Glutamatergic neuron (in vitro differentiated cells): ENCODE measurements at regions not wholly inside any gene's neighbourhood (a gene's known extent, or its start where the extent isn't known, plus 50 kb on each side); places are given as distances from the start of the nearest gene placed in this dataset.

Experiments
- DNase-seq: peaks from one replicate; pipeline ENCODE4 v3.0.0; 2022
- H3K27ac Mint-ChIP-seq: one replicate; pipeline ENCODE4 v1.8.0; 2020; ENCODE audit warnings: mild to moderate bottlenecking, mixed read lengths, inconsistent platforms; ENCODE audit not compliant: unreplicated experiment
- H3K27me3 Mint-ChIP-seq: one replicate; pipeline ENCODE4 v1.8.0; 2020; ENCODE audit warnings: mild to moderate bottlenecking, moderate library complexity, mixed read lengths, inconsistent platforms; ENCODE audit not compliant: unreplicated experiment
- H3K36me3 Mint-ChIP-seq: one replicate; pipeline ENCODE4 v1.8.0; 2020; ENCODE audit warnings: mild to moderate bottlenecking, mixed read lengths, inconsistent platforms; ENCODE audit not compliant: unreplicated experiment
- H3K4me1 Mint-ChIP-seq: one replicate; pipeline ENCODE4 v1.8.0; 2020; ENCODE audit warnings: mild to moderate bottlenecking, low read depth, mixed read lengths, inconsistent platforms; ENCODE audit not compliant: unreplicated experiment
- H3K4me3 Mint-ChIP-seq: one replicate; pipeline ENCODE4 v1.8.0; 2020; ENCODE audit warnings: mild to moderate bottlenecking, mixed read lengths, inconsistent platforms; ENCODE audit not compliant: unreplicated experiment
- H3K9me3 Mint-ChIP-seq: one replicate; pipeline ENCODE4 v1.8.0; 2020; ENCODE audit warnings: mild to moderate bottlenecking, moderate library complexity, mixed read lengths, inconsistent platforms; ENCODE audit not compliant: unreplicated experiment
- TF ChIP-seq, protein P1 (sequence below): fragments of 200-600 bp; sonication (generic); IDR thresholded peaks from one replicate; pipeline ENCODE4 v1.5.0; 2021; ENCODE audit not compliant: partially characterized antibody, unreplicated experiment

DNA sequence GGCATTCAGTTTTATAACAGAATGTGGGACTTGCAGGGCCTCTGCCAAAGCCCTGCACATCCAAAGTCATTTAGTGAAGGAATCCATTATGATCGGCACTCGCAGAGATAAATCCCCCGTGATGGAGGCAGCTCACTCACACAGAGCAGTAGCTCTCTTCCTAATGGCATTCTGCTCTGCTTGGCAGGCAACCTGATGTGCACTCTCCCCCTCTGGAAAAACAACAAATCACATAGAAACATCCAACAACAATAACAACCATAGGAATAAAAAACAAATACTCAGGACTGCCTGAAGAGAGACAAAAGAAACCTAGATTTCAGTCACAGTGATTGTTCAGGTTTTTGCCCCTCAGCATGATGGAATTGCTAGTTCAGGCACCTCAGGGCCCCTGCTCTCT is 59.7 kb downstream of the NAA11 start:
- H3K9me3 Mint-ChIP-seq, result peaks cover under 1% of the 10 kb centered on the region
- no peak overlapping the region for H3K4me3 Mint-ChIP-seq
- peaks cover 3% of the 10 kb centered on the region for H3K4me1 Mint-ChIP-seq
- TF ChIP-seq, protein P1, sequence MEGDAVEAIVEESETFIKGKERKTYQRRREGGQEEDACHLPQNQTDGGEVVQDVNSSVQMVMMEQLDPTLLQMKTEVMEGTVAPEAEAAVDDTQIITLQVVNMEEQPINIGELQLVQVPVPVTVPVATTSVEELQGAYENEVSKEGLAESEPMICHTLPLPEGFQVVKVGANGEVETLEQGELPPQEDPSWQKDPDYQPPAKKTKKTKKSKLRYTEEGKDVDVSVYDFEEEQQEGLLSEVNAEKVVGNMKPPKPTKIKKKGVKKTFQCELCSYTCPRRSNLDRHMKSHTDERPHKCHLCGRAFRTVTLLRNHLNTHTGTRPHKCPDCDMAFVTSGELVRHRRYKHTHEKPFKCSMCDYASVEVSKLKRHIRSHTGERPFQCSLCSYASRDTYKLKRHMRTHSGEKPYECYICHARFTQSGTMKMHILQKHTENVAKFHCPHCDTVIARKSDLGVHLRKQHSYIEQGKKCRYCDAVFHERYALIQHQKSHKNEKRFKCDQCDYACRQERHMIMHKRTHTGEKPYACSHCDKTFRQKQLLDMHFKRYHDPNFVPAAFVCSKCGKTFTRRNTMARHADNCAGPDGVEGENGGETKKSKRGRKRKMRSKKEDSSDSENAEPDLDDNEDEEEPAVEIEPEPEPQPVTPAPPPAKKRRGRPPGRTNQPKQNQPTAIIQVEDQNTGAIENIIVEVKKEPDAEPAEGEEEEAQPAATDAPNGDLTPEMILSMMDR, result no peak
- no peaks in the 10 kb centered on the region for H3K27me3 Mint-ChIP-seq
- H3K27ac Mint-ChIP-seq, result no peak overlapping the region
- no peak for DNase-seq
- H3K36me3 Mint-ChIP-seq, result no peaks in the 10 kb centered on the region

DNA sequence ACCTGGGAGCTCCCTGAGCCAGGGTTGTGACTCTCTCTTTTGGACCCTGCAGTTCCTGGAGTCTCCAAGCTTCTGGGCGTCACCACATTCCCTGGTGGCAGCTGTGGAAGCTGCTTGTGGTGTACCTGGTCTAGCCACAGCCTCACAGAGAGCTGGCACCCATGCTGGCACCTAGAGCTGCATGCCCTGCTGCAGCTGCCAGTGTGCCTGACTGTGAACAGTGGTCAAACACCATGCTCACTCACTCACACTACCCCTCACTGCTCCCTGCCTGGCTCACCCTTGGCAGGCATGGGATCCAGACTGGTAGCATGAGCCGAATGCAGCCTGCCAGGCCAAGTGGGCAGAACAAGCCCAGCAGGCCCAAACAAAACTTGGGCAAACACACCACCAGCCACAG is 66.6 kb downstream of the NAA11 start:
- no peak for DNase-seq
- H3K4me3 Mint-ChIP-seq, result no peak overlapping the region
- no peaks in the 10 kb centered on the region for H3K27me3 Mint-ChIP-seq
- no peaks in the 10 kb centered on the region for H3K4me1 Mint-ChIP-seq
- no peak overlapping the region for H3K27ac Mint-ChIP-seq
- TF ChIP-seq, protein P1, result no peak
- H3K36me3 Mint-ChIP-seq, result peaks cover 7% of the 10 kb centered on the region
- H3K9me3 Mint-ChIP-seq, result peaks cover 4% of the 10 kb centered on the region

DNA sequence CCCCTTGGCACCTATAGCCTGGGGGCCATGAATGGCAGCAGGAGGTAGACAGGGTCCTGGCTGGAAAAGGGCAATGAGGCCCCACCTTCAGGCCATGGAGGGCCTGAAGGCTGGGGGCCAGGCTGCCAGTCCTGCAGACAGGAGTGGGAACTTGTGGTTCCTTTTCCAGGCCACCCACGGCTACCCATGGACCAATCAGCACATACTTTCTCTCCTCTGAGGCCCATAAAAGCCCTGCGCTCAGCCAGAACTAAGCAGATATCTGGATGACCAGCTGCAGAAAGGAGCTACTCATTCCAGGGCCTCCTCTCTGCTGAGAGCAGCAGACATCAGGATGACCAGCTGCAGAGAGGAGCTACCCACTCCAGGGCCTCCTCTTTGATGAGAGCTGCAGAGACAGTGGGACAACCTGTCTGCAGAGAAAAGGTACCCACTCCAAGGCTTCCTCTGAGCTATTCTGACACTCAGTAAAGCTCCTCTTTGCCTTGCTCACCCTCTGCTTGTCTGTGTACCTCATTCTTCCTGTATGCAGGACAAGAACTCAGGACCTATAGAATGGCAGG is 67.2 kb downstream of the NAA11 start:
- no peak overlapping the region for H3K4me3 Mint-ChIP-seq
- H3K27ac Mint-ChIP-seq, result no peak overlapping the region
- H3K4me1 Mint-ChIP-seq, result no peaks in the 10 kb centered on the region
- H3K9me3 Mint-ChIP-seq, result peaks cover 4% of the 10 kb centered on the region
- peaks cover 7% of the 10 kb centered on the region for H3K36me3 Mint-ChIP-seq
- H3K27me3 Mint-ChIP-seq, result no peaks in the 10 kb centered on the region
- TF ChIP-seq, protein P1, result no peak
- DNase-seq, result no peak

DNA sequence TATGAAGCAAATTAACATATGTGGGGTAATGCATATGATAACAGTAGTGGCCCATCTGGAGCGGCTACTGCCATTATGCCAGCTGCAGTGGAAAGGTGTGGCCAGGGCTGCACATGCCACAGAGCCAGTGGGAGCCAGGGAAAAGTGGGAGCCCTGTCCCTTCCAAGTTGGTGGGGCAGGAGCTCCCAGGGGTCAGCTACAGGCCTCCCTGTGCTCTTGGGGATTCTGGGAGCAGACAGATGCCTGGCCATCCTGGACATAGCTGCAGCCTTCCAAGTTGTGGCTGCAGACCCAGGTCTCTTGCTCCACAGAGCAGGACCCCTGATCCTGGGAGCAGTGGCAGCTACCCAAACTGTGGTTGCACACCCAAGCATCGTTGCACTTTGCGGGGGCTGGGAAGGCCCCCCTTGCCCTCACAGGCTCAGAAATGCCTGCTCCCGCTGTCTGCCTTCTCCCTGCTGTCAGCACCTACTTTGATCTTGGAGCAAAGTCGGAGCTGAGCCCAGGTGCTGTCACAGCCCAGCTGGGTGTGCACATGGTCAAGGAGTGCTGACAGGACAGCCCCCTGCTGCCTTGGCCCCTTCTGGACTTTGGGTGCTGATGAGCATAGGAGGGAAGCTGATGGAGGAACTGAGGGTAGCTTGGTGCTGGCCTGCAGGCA is 67.8 kb downstream of the NAA11 start:
- H3K4me1 Mint-ChIP-seq, result no peaks in the 10 kb centered on the region
- no peak overlapping the region for H3K27ac Mint-ChIP-seq

DNA sequence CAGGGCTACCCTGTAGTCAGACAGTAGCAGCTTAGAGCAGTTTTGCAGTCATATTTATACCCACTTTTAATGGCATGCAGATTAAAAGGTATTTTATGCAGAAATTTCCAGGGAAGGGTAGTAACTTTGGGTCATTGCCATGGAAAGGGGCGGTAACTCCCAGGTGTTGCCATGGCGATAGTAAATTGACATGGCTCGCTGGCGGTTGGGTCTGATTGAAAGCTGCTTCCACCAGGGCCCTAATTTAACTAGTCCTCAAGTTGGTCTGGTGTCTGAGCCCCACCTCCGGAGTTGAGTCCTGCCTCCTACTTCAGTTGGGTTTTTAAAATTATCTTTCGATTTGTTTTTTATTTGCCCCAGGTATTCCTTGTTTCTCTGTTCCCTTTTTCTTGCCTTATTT is 70.1 kb downstream of the NAA11 start:
- Mint-ChIP-seq H3K27me3 (no peaks in the 10 kb centered on the region), H3K9me3 (peaks cover 3% of the 10 kb centered on the region), H3K27ac (no peak overlapping the region), H3K4me3 (no peak overlapping the region), H3K36me3 (peaks cover 7% of the 10 kb centered on the region), H3K4me1 (peaks cover 4% of the 10 kb centered on the region)
- TF ChIP-seq, protein P1, result no peak
- no peak for DNase-seq

More for the DNA sequence above, 67.8 kb downstream of the NAA11 start:
- Mint-ChIP-seq H3K27me3 (no peaks in the 10 kb centered on the region), H3K4me3 (no peak overlapping the region), H3K9me3 (peaks cover 4% of the 10 kb centered on the region), H3K36me3 (peaks cover 7% of the 10 kb centered on the region)
- DNase-seq, result no peak
- TF ChIP-seq, protein P1, result no peak
